Astrocyte (in vitro differentiated cells and primary cell): ENCODE measurements at regions not wholly inside any gene's neighbourhood (a gene's known extent, or its start where the extent isn't known, plus 50 kb on each side); places are given as distances from the start of the nearest gene placed in this dataset.

ENCODE experiments used
- CTCF ChIP-seq: IDR thresholded peaks from 2 replicates; pipeline ENCODE4 v1.5.1; 2011; ENCODE audit warnings: low read depth, mild to moderate bottlenecking, inconsistent platforms, low read length, moderate library complexity; ENCODE audit not compliant: insufficient read depth
- EZH2 ChIP-seq: IDR thresholded peaks from 2 replicates; pipeline ENCODE4 v1.6.1; 2012; ENCODE audit warnings: mild to moderate bottlenecking, low read length, inconsistent platforms; ENCODE audit not compliant: insufficient read depth

DNA sequence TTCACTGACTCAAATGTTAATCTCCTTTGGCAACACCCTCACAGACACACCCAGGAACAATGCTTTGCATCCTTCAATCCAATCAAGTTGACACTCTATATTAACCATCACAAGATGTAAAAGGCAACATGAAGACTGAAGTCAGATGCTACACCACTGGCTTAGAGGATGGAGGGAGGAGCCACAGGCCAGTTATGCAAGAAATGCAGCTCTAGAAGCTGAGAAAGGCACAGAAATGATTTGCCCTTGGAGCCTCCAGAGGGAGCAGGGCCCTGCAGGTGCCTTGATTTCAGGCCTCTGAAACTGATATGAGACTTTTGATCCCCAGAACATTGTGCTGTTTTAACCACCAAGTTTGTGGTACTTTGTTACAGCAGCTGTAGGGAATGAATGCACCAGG lies 276.3 kb downstream of the KCNS3 start:
- TF ChIP-seq CTCF, result no peak
- no peak for TF ChIP-seq EZH2
